K562 (cell line): ENCODE measurements at regions not wholly inside any gene's neighbourhood (a gene's known extent, or its start where the extent isn't known, plus 50 kb on each side); places are given as distances from the start of the nearest gene placed in this dataset.

ENCODE experiments used
- IRF9 ChIP-seq: fragments of 450-650 bp; IDR thresholded peaks from 2 replicates; pipeline ENCODE4 v1.6.1; 2016; ENCODE audit warnings: missing biosample characterization, missing genetic modification characterization
- MAFF ChIP-seq: IDR thresholded peaks from 2 replicates; pipeline ENCODE4 v1.6.1; 2012; ENCODE audit warnings: low read length, improper control_type of control experiment
- MAFK ChIP-seq: IDR thresholded peaks from 2 replicates; pipeline ENCODE4 v1.6.1; 2011; ENCODE audit warnings: low read length, improper control_type of control experiment
- SETDB1 ChIP-seq: IDR thresholded peaks from one replicate; pipeline ENCODE4 v1.6.1; 2012; ENCODE audit warnings: low read length, control low read depth, inconsistent platforms
- THRB ChIP-seq: fragments of 450-650 bp; formaldehyde crosslinking; conservative IDR thresholded peaks from 2 replicates; pipeline ENCODE4 v1.4.0; 2022; ENCODE audit warnings: mild to moderate bottlenecking, missing genetic modification characterization
- TRIM24 ChIP-seq, 2 experiments: fragments of 450-650 bp; IDR thresholded peaks; 2 replicates each; pipeline ENCODE4 v1.6.1; 2016
- UBTF ChIP-seq, 2 experiments: IDR thresholded peaks; 2 replicates each; pipeline ENCODE4 v1.6.1; 2012; ENCODE audit warnings: improper control_type of control experiment in 2 of 2, low read depth in 2 of 2, low read length in 2 of 2, borderline replicate concordance in 1 of 2
- ZBTB17 ChIP-seq: fragments of 450-650 bp; formaldehyde crosslinking; IDR thresholded peaks from 2 replicates; pipeline ENCODE4 v1.4.0; 2020; ENCODE audit warnings: mild to moderate bottlenecking
- ZNF3 ChIP-seq: fragments of 250-450 bp; sonication (Bioruptor Pico); IDR thresholded peaks from 2 replicates; pipeline ENCODE4 v1.5.0; 2021; ENCODE audit warnings: mild to moderate bottlenecking, moderate library complexity
- ZNF398 ChIP-seq: fragments of 250-450 bp; sonication (Bioruptor Pico); IDR thresholded peaks from 2 replicates; pipeline ENCODE4 v1.8.0; 2021; ENCODE audit warnings: moderate library complexity, mild to moderate bottlenecking, inconsistent platforms
- ZNF511 ChIP-seq: sonication (generic); formaldehyde crosslinking; IDR thresholded peaks from 2 replicates; pipeline ENCODE4 v1.8.0; 2022; ENCODE audit warnings: mild to moderate bottlenecking, missing genetic modification reagents
- ZNF609 ChIP-seq: sonication (generic); formaldehyde crosslinking; IDR thresholded peaks from 2 replicates; pipeline ENCODE4 v1.8.1; 2023; ENCODE audit warnings: missing genetic modification reagents, mild to moderate bottlenecking, borderline replicate concordance

GRCh38 chr6:27836783-27837624 is 75.2 kb downstream of the OR2B2 start (continued):
- TF ChIP-seq ZNF609 = peak; percentile 22; the same call in 1 of the 2 replicates
- no peak for TF ChIP-seq ZNF398 (CRISPR knock-in tag)
- no peak for TF ChIP-seq UBTF (IDR thresholded peaks at IDR 0.05; ENCODE audit: borderline replicate concordance in 1 of 2, low read depth in 2 of 2, low read length in 2 of 2)
- TF ChIP-seq THRB (CRISPR knock-in tag) = peak; percentile 98
- peak; percentile 29 to 88; a peak in 2 of 4 replicates for TF ChIP-seq TRIM24 (IDR thresholded peaks at IDR 0.05)
- no peak for TF ChIP-seq ZNF511 (CRISPR knock-in tag)
- TF ChIP-seq ZBTB17 = peak; percentile 67
- TF ChIP-seq SETDB1 = no peak
- no peak for TF ChIP-seq IRF9 (tag)
- TF ChIP-seq MAFK = peak; percentile 7
- no peak for TF ChIP-seq MAFF
- peak; percentile 83 for TF ChIP-seq ZNF3 (CRISPR knock-in tag)
